22Rv1 (cell line): ENCODE measurements at regions not wholly inside any gene's neighbourhood (a gene's known extent, or its start where the extent isn't known, plus 50 kb on each side); places are given as distances from the start of the nearest gene placed in this dataset.

Experiments used
- H3K27ac ChIP-seq: fragments of 450-650 bp; 2 replicates; pipeline ENCODE4 v1.5.1; 2017
- CTCF ChIP-seq: fragments of 450-650 bp; IDR thresholded peaks from 2 replicates; pipeline ENCODE4 v1.5.1; 2017; ENCODE audit warnings: mild to moderate bottlenecking
- ZFX ChIP-seq: fragments of 450-650 bp; IDR thresholded peaks from 2 replicates; pipeline ENCODE4 v1.6.1; 2017; ENCODE audit warnings: antibody characterized with exemption, borderline replicate concordance

- no peak overlapping the region for H3K27ac ChIP-seq
- TF ChIP-seq CTCF (no peak), ZFX (no peak)
These were observed 204.3 kb downstream of the EFNB2 start for GRCh38 chr13:106331116-106331515.

GRCh38 chr13:106329941-106330340 is 205.5 kb downstream of the EFNB2 start:
- no peak overlapping the region for H3K27ac ChIP-seq
- TF ChIP-seq ZFX (no peak), CTCF (no peak)

GRCh38 chr13:106326751-106327150 is 208.7 kb downstream of the EFNB2 start:
- no peak overlapping the region for H3K27ac ChIP-seq
- TF ChIP-seq ZFX (no peak), CTCF (no peak)

- TF ChIP-seq CTCF (no peak), ZFX (no peak)
- H3K27ac ChIP-seq: no peak overlapping the region
These were observed 211.0 kb downstream of the EFNB2 start for GRCh38 chr13:106324444-106324843.

- H3K27ac ChIP-seq: no peak overlapping the region
- no peak for TF ChIP-seq CTCF
- TF ChIP-seq ZFX: no peak
These were observed 212.8 kb downstream of the EFNB2 start for GRCh38 chr13:106322628-106323027.

- no peak overlapping the region for H3K27ac ChIP-seq
- no peak for TF ChIP-seq CTCF
- no peak for TF ChIP-seq ZFX
These were observed 216.5 kb downstream of the EFNB2 start for GRCh38 chr13:106318941-106319411.

- no peak overlapping the region for H3K27ac ChIP-seq
- TF ChIP-seq CTCF (no peak), ZFX (no peak)
These were observed 221.0 kb downstream of the EFNB2 start for GRCh38 chr13:106314417-106314816.
